Liver (tissue), 3 donors: ENCODE measurements at regions not wholly inside any gene's neighbourhood (a gene's known extent, or its start where the extent isn't known, plus 50 kb on each side); places are given as distances from the start of the nearest gene placed in this dataset.

Experiments used
- EGR1 ChIP-seq, 2 donors: IDR thresholded peaks; 2 replicates each; pipeline ENCODE4 v1.6.1; 2016 to 2018; ENCODE audit warnings: antibody characterized with exemption in 2 of 2, low read depth in 2 of 2
- GABPA ChIP-seq, 2 donors: IDR thresholded peaks in 1 of 2; conservative IDR thresholded peaks in 1 of 2; 2 replicates each; pipeline ENCODE4 v1.6.1; 2016; ENCODE audit warnings: antibody characterized with exemption in 2 of 2, mild to moderate bottlenecking in 1 of 2, moderate library complexity in 1 of 2
- NR2F2 ChIP-seq: IDR thresholded peaks from 2 replicates; pipeline ENCODE4 v1.6.1; 2016; ENCODE audit warnings: antibody characterized with exemption
- RAD21 ChIP-seq, 2 donors: IDR thresholded peaks; 2 replicates each; pipeline ENCODE4 v1.6.1; 2016; ENCODE audit warnings: antibody characterized with exemption in 2 of 2, mild to moderate bottlenecking in 2 of 2
- RXRA ChIP-seq, 2 donors: IDR thresholded peaks; 2 replicates each; pipeline ENCODE4 v1.6.1; 2017 to 2018; ENCODE audit warnings: antibody characterized with exemption in 2 of 2, mild to moderate bottlenecking in 1 of 2
- SP1 ChIP-seq: IDR thresholded peaks from 2 replicates; pipeline ENCODE4 v1.6.1; 2018; ENCODE audit warnings: antibody characterized with exemption, mild to moderate bottlenecking
- YY1 ChIP-seq: IDR thresholded peaks from 2 replicates; pipeline ENCODE4 v1.6.1; 2016; ENCODE audit warnings: antibody characterized with exemption, mild to moderate bottlenecking
- TF ChIP-seq, protein P1 (sequence below): fragments of 150-350 bp; IDR thresholded peaks from 2 replicates; pipeline ENCODE4 v1.5.1; 2017; ENCODE audit warnings: improper control_type of control experiment, low read depth, low read length; ENCODE audit not compliant: missing input control
- TF ChIP-seq, protein P2 (sequence below): IDR thresholded peaks from 2 replicates; pipeline ENCODE4 v1.6.1; 2016; ENCODE audit warnings: antibody characterized with exemption
- TF ChIP-seq, protein P3 (sequence below): IDR thresholded peaks from 2 replicates; pipeline ENCODE4 v1.6.1; 2016; ENCODE audit warnings: antibody characterized with exemption
- donor health status: healthy.
- donor health status: healthy.

DNA sequence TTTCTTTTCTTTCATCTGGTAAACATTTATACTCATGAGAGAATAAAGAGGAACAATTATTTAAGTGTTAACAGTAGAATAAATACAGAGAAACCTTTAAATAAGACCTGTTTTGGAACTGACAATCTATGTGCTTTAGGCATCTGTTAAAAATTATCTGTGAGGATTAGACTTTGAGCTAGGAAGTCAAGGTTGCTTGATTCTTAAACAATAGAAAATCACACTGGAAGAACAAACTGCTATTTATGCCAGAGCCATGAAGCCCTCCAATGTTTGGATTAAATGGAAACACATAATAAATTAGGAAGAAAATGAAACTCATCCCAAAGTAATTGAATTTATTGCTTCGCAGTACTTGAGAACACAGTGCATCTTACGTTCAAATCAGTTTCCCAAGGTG is 207.2 kb upstream of the NPY2R start:
- TF ChIP-seq RAD21 (IDR thresholded peaks at IDR 0.05) = no peak
- TF ChIP-seq, protein P1, sequence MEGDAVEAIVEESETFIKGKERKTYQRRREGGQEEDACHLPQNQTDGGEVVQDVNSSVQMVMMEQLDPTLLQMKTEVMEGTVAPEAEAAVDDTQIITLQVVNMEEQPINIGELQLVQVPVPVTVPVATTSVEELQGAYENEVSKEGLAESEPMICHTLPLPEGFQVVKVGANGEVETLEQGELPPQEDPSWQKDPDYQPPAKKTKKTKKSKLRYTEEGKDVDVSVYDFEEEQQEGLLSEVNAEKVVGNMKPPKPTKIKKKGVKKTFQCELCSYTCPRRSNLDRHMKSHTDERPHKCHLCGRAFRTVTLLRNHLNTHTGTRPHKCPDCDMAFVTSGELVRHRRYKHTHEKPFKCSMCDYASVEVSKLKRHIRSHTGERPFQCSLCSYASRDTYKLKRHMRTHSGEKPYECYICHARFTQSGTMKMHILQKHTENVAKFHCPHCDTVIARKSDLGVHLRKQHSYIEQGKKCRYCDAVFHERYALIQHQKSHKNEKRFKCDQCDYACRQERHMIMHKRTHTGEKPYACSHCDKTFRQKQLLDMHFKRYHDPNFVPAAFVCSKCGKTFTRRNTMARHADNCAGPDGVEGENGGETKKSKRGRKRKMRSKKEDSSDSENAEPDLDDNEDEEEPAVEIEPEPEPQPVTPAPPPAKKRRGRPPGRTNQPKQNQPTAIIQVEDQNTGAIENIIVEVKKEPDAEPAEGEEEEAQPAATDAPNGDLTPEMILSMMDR = no peak
- TF ChIP-seq, protein P2, sequence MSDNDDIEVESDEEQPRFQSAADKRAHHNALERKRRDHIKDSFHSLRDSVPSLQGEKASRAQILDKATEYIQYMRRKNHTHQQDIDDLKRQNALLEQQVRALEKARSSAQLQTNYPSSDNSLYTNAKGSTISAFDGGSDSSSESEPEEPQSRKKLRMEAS = peak; percentile 38
- TF ChIP-seq, protein P3, sequence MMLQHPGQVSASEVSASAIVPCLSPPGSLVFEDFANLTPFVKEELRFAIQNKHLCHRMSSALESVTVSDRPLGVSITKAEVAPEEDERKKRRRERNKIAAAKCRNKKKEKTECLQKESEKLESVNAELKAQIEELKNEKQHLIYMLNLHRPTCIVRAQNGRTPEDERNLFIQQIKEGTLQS = no peak
- TF ChIP-seq SP1 = peak; percentile 56
- peak; percentile 54 for TF ChIP-seq YY1
- TF ChIP-seq NR2F2 = no peak
- no peak for TF ChIP-seq GABPA (IDR thresholded peaks at IDR 0.05 in 1 of 2, conservative IDR thresholded peaks at IDR 0.05 in 1 of 2)
- TF ChIP-seq RXRA (IDR thresholded peaks at IDR 0.05) = peak in 1 of 2 donors; percentile 46
- no peak for TF ChIP-seq EGR1 (IDR thresholded peaks at IDR 0.05; ENCODE audit: low read depth in 2 of 2)
